GM18499 (cell line): ENCODE measurements at regions not wholly inside any gene's neighbourhood (a gene's known extent, or its start where the extent isn't known, plus 50 kb on each side); places are given as distances from the start of the nearest gene placed in this dataset.

Experiments used
- ATAC-seq: cut with Tn5 transposase; IDR thresholded peaks from one replicate; pipeline ENCODE4 v1.9.1; 2021; ENCODE audit warnings: moderate number of reproducible peaks; ENCODE audit not compliant: insufficient read depth, unreplicated experiment

DNA sequence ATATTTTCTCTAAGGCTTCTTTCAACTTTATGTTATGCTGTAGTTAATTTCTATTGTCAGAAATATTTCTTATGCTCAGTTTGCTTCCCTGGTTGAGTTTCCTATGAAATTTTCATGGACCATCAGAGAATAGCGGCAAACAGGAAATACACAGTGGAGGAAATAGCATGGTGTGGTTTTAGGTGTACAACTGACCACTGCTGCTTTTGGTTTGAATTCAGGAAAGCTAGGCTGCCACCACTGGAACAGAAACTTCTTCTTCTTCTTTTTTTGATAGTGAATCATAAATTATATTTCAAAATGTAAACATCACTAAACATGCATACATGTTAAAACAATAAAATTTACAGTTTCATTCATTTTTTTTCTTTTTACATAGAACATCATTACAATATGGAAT, 316.6 kb upstream of the TGFBR2 start:
- no peak for ATAC-seq

DNA sequence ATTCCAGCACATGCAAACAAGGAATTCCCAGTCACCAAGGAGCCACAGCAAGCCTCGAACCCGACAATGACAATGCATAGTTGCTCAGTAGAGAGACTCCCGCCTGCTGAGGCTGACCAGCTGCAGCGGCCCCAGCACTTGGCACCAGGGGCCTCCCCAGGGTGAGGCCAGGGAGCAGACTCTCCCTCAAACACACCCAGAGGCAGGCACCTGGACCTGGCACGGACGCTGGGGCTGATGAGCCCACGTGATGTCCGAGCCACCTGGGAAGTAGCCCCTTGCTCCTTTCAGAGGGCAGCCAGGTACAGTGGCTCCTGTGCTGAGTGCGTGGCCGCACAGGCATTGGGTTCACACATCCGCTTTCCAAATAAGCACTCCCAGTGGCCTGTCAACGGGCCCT, 315.9 kb upstream of the TGFBR2 start:
- ATAC-seq = no peak

DNA sequence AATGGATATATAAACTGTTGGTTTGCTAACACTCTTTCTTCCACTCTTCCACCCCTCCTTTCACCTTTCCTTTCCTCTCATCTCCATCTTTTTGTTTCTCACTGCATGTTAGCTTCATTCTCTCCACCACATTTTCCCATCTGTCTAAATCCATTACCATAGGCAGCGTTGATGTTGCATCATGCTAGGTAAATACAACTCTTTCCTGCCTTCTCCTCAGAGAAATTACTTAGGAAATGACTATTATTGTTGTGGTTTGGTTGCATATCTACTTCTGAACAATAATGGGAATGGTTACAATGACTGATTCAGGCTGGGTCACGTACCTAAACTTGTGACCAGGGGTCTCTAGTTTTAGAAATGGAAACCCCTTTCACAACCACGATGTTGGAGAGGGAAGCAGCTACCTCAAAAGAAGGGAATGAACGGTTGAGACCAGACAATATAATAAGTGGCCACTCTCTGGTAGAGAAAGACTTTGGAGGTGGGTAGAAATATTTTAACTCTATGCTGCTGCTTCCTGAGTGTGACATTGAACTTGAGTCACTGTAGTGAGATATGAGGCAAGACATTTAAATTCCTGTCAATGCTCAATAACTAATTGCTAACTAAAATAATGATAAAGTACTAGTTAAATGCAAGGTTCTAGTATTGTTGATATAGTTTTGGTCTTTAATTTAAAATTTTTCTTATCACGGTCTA, 314.1 kb upstream of the TGFBR2 start:
- no peak for ATAC-seq

DNA sequence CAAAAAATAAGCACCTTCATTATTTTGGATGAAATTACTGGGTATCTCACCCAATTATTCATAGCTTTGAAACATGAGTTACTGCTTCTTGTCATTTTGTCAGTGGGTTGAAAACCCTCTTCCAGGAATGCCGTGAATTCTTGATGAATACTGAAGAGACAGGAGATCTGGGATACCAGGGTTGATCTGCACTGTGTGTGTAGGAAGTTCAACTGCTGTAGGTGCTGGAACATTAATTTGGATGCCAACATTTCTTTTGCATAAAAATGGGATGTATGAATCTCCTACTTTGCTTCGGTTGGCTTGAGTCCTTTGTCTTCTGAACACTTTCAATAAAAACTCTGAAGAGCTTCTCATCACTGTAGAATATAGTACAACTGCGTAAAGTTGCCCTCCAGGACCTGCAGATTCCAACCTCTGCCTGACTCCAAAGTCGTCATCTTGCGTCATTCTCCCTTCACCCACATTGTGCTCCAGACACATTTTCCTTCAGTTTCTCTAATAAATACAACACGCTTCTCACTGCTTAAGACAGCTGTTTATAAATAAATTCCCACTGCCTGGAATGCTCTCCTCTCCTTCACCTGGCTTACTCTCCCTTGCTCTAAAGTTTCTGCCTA, 312.7 kb upstream of the TGFBR2 start:
- ATAC-seq = no peak

DNA sequence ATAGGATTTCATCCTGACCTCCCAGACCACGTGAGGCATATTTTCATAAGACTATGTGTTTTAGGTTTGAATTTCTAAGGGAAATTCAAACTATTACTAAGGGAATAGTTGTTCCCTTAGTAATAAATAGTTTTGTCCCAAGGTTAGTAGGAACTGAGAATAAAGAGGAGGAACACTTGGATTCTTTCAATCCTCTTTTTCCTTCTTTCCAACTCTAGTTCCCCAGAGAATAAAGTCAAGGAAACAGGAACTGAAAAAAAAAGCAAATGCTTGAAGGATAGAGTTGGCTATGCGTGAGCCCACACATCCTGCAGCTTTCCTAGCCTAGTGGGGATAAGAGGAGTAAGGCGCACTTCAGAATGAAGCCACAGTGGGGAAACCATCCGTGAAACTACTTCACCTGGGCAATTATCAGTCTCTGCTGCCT, 312.1 kb upstream of the TGFBR2 start:
- no peak for ATAC-seq

DNA sequence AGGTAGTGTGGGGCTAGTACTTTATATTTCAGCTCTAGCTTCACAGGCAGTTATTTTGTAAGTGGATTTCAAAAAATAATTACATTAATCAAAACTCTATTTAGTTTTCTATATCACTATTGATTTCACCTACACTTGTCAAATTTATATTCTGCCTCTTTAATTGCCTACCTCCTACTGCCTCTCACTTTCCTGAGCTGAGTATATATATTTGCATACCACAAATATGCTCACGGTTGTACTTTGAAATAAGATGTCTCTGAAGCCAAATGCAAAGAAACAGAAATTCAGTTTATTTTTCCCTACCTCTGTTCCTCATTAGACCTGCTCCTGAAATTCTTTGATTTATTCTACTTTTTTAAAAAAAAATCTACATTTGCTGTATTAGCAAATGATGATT, 309.3 kb upstream of the TGFBR2 start:
- ATAC-seq = no peak

DNA sequence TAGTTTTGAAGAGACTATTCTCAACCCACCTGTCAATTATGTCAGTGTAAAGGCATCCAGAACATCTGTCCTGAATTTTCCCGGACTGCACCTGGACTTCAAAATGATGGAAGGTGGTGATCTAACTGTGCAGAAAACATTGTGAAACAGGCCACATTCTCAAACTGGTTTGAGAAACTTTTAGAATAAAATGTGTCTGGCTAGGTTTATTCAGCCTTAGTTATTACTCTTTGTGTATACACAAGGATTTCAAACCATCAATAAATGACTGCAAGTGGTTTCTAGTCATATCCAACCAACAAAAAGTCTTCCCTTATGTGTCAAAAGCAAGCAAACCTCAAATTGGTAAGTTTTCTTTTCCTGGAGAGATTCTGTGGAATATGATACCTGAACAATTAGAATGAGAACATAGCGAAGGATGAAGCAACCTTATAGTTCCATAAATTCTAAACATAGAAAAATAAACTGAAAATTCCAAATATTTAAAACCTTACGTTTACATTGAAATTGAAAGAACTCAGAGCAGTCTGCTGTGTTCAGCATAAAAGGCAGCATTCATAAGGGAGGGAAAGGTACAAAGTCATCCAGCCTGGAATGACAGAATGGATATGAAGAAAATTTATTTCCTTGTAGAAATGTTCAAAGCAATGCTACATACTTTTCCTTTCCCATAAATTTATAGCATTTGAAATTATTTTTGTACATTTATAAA, 306.6 kb upstream of the TGFBR2 start:
- no peak for ATAC-seq

DNA sequence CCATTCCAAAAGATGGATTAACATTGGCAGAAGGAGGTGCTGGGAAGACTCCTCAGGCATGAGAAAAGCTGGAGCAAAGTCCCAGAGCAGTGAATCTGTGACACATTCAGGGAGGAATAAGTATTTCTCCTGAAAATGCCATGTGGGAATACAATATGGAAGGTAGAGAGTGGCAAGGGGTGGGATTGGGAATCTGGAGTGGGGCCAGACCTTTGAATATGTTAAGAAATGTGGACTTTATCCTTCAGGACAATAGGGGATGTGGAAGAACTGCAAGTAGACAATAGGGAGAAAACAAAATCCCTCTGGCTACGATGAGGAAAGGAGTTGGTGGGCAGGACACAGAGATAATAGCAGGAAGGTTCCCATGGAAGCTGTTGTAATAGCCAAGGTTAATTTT, 305.6 kb upstream of the TGFBR2 start:
- no peak for ATAC-seq

DNA sequence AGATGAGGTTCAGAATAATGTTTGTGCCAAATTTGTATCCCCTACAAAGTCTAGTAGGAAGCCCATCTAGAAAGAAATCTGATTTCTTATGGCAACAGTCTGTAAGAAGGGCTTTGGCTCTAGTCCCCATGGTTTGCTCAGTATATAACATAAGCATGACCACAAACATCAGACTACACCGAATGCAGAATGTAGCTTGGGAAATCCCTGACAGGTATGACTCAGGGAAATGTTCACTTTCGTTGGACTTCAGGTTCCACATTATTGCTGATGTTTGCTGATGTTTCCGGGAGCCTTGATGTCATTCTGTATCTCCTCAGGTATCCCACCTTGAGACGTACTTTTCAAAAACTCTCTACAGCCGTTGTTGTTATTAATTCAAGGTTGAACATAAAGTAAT, 304.4 kb upstream of the TGFBR2 start:
- no peak for ATAC-seq

DNA sequence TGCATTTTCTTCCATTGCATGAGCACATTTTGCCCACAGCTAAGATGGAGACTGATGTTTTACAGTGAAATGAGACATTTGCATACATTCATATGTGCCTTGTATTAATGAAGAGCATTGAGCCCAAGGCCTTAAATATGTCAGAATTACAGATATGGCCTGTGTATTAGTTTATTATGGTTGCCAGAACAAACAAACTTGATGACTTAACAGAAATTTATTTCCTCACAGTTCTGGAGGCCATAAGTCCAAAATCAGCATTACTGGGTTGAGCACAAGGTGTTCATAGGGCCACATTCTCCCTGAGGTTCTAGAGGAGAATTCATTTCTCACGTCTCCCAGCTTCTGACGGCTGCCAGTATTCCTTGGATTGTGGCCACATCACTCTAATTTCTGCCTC, 302.6 kb upstream of the TGFBR2 start:
- no peak for ATAC-seq

DNA sequence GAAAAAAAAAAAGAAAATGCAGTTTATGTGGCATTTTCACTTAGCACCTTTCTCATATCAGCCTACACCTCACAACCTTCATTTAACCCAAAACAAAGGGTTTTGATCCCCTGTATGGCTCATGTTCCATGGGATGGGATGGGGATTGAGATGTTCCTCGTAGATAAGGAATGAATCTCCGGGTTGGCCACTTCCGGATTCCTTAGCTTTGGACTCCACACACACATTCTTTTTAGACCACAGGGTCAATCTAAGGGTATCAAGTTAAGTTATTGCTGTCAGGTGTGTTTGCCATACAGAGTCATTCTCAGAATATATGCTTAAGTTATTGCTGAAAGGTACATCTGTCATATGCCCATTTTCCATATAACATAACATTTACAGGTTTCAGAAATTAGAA, 301.4 kb upstream of the TGFBR2 start:
- ATAC-seq = no peak

DNA sequence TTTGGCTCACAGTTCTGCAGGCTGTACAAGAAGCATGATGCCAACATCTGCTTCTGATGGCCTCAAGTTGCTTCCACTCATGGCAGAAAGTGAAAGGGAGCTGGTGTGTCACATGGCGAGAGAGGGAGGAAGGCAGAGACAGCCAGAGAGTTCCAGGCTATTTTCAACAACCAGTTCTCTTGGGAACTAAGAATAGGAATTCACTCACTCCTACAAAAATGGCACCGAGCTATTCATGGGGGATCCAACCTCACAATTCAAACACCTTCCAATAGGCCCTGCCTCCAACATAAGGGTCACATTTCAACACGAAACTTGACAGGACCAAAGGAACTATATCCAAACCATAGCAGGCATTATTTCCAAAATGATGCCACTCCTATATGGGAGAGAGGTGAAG, 299.5 kb upstream of the TGFBR2 start:
- no peak for ATAC-seq

DNA sequence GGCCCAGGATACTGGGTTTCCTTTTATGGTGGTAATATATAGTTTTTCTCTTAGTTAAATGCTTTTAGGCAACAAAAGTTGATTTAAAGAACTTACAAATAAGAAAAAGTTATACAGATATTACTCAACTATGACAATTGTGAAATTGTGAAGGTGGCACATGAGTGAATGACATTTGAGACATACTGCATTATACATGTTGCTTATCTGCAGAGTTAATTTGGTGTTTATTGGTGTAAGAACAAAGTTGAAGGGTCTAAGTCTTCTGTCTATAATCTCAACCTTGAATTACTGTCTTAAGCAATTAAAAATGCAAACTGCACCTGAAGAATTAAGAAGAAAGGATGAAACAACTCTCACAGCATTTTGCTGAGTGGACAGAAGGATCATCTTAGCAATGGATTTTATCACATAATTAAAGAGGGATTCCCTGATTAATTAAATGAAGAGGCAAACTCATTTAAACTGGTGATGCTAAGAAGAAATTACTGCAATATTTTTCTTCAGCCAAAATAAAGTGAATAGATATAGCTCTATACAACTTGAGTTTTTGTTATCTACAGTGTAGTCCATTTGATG, 298.9 kb upstream of the TGFBR2 start:
- ATAC-seq = no peak

DNA sequence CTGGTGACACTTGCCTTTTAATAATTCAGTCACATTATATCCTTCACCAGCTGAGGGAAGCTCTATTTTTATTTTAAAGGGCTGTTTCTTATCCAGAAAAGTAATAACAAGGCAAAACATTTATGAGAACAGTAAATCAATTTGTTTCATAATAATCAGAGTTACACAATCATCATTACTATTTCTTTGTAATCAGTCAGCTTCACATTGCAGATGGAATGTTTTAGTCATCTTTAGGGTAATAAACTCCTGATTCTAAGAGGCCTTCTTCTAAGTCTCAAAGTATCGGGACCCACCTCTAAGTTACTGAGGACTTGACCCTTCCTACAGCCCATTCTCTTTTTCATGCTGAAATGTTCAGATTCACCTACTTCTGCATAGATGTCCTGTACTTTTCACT, 298.3 kb upstream of the TGFBR2 start:
- ATAC-seq = no peak

DNA sequence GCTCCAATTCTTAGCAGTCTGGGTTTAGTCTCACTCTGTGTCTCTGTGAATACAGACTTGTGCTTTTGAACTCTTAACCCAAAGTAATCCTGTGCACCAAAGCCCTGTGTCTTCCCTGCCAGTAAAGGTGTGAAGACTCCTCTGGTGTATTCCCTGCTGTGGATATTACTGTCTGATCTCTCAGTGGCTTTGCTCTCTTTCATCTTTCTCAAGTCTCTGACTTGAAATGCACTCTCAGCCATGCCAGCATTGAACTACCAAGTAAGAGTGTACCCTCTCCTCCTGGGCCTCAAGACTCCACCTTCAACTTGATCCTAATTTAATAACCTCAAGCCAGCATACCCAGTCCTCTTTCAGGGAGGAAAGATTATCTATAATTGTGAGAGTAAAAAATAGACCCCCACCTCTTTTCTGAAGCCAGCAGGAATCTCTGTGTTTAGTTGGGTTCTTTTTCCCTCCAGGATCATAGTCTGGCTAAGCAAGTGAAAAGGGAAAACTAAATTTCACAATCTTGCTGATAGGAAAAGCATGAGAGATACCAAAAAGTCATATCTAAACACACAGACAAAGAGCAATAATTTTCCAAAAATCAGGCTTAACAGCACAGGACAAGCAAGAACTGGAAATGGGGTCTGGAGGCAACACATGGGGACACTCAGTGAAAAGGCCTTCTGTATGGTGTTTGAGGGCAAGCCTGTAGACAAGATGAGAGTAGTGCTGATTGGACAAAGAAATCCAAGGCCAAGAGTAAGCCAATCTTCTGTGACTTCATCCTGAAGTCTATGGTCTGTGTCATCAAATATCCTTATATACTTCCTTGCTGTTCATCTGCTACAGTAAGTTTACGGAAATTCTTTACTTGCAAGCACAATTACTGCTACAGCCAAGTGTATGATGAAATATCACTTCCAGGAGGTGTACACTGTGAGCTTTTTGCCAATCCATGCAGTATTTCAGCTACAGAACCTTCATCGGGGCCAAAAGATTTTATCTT, 296.1 kb upstream of the TGFBR2 start:
- ATAC-seq = no peak

DNA sequence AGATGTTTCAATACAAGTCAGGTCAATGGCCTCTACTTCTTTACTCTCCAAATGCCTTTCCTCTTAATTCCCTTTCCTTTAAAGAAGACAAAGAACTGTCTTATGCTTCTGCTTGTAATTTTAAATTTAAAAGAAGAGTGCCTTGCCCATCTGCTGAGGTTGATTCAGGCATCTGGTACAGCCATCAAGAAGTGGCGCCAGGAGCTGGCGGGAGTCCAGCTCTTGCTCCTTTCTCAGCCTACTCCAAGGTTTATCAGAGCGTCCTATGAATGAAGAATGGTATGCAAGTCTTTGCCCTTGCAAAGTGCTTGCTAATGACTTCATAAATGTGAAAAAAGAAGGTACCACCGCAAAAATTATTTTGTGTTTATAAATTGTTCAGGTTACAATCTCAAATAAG, 294.6 kb upstream of the TGFBR2 start:
- ATAC-seq = no peak

DNA sequence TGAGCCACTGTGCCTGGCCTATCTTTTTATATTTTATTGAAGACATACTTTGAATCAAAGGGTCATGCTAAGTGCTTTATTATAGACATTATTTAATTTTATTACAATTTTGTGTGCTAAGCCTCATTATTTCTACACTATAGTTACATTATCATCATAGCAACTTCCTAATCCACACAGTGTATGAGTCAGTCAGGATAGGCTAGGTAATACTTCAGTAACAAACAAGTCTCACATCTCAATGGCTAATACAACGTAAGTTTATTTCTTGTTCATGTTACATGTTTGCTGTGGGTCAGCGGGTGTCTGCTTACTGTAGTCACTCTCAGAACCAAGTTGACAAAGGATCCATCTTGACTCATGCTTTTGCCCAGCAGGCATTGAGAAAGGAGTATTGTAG, 292.6 kb upstream of the TGFBR2 start:
- no peak for ATAC-seq

DNA sequence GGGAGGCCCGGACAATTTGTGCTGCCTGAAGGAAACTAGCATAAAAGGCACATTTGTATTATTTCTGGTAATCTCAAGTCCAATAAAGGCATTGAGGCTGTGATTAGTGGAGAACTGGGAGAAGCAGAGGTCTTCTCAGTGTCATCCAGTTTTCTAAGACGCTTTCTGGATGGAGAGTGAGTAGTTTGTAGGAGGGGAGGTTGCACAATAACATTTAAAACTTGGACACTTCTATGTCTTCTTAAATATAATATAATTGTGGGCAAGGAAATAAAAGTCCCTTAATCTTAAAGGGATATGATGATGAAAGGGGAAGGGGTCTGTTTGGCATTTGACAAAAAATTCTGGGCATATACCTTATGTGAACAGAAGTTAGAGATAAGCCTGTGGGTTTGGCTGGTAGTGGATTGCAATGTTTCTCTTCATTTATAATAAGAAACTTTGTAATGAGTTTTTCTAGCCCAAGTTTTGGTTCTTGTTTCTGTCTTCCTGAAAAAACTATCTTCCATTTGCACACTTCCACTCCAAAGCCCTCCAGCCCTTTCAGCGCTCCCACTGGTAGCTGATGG, 291.6 kb upstream of the TGFBR2 start:
- no peak for ATAC-seq

DNA sequence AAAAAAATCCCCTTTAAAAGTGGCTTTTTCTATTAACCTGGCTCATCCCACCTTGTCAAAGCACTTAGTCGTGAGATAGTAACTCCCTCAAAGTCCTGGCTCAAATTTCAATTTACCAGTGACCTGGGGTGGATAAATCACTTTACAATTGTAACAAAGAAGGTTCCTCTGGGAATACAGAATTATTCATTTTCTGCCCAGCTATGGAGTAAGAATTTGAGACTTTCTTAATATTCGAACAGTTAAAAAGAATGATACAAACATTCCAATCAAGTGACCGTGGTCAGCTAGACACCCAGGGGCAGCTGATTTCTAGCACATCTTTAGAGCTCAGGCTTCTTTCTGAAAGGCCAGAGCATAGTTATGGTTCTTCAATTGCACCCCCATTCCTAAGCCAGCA, 291.0 kb upstream of the TGFBR2 start:
- ATAC-seq = no peak

DNA sequence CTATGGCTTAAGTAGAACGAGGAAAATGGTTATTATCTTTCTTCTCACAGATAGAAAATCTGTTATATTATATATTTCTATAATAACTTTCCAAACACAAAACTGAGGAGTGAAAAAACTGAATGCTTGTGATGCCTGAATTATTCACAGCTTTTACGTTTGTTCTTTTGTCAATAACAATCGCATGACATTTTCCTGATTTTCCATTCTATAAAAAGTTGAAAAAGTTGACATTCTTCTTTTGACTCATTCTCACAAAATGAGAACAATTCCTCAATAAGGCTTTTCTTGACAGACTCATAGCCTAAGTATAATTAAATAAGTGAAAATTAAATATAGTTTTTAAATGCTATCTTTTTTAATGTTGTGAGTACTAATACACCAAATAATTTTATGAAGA, 288.8 kb upstream of the TGFBR2 start:
- ATAC-seq = no peak
